Activated CD4-positive, alpha-beta memory T cell treated with anti-CD3 and anti-CD28 coated beads, Interleukin-2, amount 10 ng/mL, durations not matched to agents 7 days and 5 days (primary cell): ENCODE measurements at regions not wholly inside any gene's neighbourhood (a gene's known extent, or its start where the extent isn't known, plus 50 kb on each side); places are given as distances from the start of the nearest gene placed in this dataset.
"Not testable (repeated sequence)": the region's sequence is repeated elsewhere in the genome, so short reads cannot be mapped to it uniquely, and the experiment has no call there.

Experiments used
- CTCF ChIA-PET: fragments of 350-600 bp; sonication (Branson Sonifier 250); formaldehyde crosslinking; loops from one replicate; lab custom pipeline; 2021; ENCODE audit warnings: antibody characterized with exemption, inconsistent platforms; lab: Charles Lee
- POLR2A ChIA-PET: fragments of 350-600 bp; sonication (Branson Sonifier 250); formaldehyde crosslinking; loops from one replicate; lab custom pipeline; 2021; ENCODE audit warnings: antibody characterized with exemption; lab: Charles Lee
- DNase-seq: peaks from one replicate; pipeline ENCODE4 v3.0.0-alpha.2; 2020
- H3K27ac Mint-ChIP-seq: one replicate; pipeline ENCODE4 v1.8.0; 2021; ENCODE audit warnings: mild to moderate bottlenecking, mixed read lengths
- H3K27me3 Mint-ChIP-seq: one replicate; pipeline ENCODE4 v1.8.0; 2021; ENCODE audit warnings: mixed read lengths
- H3K36me3 Mint-ChIP-seq: one replicate; pipeline ENCODE4 v1.8.0; 2021; ENCODE audit warnings: low read depth, mixed read lengths
- H3K4me1 Mint-ChIP-seq: one replicate; pipeline ENCODE4 v1.8.0; 2021; ENCODE audit warnings: mixed read lengths
- H3K4me3 Mint-ChIP-seq: one replicate; pipeline ENCODE4 v1.8.0; 2021; ENCODE audit warnings: mild to moderate bottlenecking, mixed read lengths
- H3K9me3 Mint-ChIP-seq: one replicate; pipeline ENCODE4 v1.8.0; 2021; ENCODE audit warnings: mixed read lengths

GRCh38 chr7:4319280-4319679 lies 362.8 kb upstream of the FOXK1 start:
- no peak overlapping the region for H3K27ac Mint-ChIP-seq
- no peak for DNase-seq
- no peaks in the 10 kb centered on the region for H3K27me3 Mint-ChIP-seq
- peaks cover 7% of the 10 kb centered on the region for H3K9me3 Mint-ChIP-seq
- no peaks in the 10 kb centered on the region for H3K4me1 Mint-ChIP-seq
- H3K4me3 Mint-ChIP-seq = no peak overlapping the region
- ChIA-PET CTCF (no interaction called here), POLR2A (no interaction called here)
- no peaks in the 10 kb centered on the region for H3K36me3 Mint-ChIP-seq

- POLR2A ChIA-PET = no interaction called here
- no peaks in the 10 kb centered on the region for H3K9me3 Mint-ChIP-seq
These were observed 356.4 kb upstream of the FOXK1 start for GRCh38 chr7:4325732-4326131.

GRCh38 chr7:4331711-4332110 lies 350.4 kb upstream of the FOXK1 start:
- CTCF ChIA-PET = no interaction called here

More at GRCh38 chr7:4325732-4326131, 356.4 kb upstream of the FOXK1 start:
- Mint-ChIP-seq H3K27ac (no peak overlapping the region), H3K4me1 (no peaks in the 10 kb centered on the region), H3K4me3 (no peak overlapping the region), H3K36me3 (no peaks in the 10 kb centered on the region), H3K27me3 (no peaks in the 10 kb centered on the region)
- CTCF ChIA-PET = no interaction called here
- DNase-seq = no peak

DNA sequence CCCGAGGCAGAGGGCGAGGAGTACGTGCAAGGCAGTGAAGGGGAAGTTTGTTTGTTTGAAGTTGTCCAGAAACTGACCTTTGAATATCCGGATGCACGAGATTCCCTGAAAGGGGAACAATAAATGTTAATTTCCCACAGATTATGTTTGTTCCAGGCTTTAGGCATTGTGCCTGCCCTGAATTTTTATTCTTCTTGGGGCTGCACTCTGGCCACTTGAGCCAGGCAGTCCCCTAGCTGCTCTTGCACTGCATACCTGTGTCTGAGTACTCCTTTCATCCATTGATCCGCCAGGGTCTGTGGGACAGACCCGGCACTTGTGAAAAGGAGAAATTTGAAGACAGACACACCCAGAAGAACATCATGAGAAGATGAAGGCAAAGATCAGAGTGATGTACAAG lies 343.5 kb upstream of the FOXK1 start:
- ChIA-PET CTCF (no interaction called here), POLR2A (no interaction called here)
- Mint-ChIP-seq H3K4me3 (no peak overlapping the region), H3K36me3 (no peaks in the 10 kb centered on the region), H3K27ac (no peak overlapping the region), H3K9me3 (peaks cover 4% of the 10 kb centered on the region), H3K4me1 (no peaks in the 10 kb centered on the region), H3K27me3 (no peaks in the 10 kb centered on the region)
- DNase-seq = no peak

More at GRCh38 chr7:4331711-4332110, 350.4 kb upstream of the FOXK1 start:
- H3K4me1 Mint-ChIP-seq = no peaks in the 10 kb centered on the region
- no peaks in the 10 kb centered on the region for H3K27me3 Mint-ChIP-seq
- DNase-seq = no peak
- no peak overlapping the region for H3K4me3 Mint-ChIP-seq
- no peaks in the 10 kb centered on the region for H3K9me3 Mint-ChIP-seq
- no peak overlapping the region for H3K27ac Mint-ChIP-seq
- no peaks in the 10 kb centered on the region for H3K36me3 Mint-ChIP-seq
- POLR2A ChIA-PET = no interaction called here

DNA sequence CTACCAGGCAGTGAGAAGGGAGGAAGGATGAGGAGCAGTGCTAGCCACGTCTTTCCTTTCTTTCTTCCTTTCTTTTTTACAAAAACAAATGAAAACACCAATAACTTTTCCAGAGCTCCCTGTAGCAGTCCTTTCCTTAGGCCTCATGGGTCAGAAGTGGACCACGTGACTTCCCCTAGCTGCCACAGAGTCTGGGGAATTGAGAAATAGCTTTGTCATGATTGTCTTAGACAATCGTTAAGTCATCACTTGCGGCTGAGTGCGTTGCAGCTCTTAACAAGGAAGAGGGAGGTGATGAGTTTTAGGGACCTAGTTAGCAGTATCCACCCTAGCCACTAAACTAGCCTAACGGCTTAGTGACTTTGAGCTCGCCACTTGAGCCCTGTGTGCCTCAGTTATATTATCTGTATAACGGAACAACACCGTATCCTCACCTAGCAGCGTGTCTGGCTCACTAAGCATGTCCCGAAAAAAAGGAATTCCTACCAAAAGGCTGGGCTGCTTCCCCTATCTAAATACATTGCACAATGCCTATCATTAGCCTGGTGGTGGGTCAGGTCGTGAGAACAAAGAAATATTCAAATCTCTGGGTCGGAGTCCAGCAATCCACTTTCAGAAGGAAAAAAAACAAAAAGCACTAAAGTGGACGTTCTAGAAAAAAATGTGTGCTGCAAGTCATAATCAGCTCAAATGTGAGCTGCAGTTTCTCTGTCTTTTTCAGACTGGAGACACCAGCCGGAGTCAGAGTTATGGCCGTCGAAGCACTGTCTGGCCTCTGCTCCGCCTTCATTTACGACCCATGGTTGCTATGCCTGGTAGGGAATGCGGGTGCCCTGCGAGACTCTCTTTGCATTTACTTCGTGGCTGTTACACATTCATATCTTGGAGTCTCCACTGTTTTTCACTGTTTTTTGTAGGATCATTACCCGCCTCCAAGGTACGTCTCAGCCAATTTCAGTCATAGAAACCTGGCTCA lies 338.5 kb upstream of the FOXK1 start:
- H3K4me1 Mint-ChIP-seq = no peaks in the 10 kb centered on the region
- POLR2A ChIA-PET = no interaction called here
- H3K27ac Mint-ChIP-seq = no peak overlapping the region
- H3K9me3 Mint-ChIP-seq = peaks cover 21% of the 10 kb centered on the region
- no peak overlapping the region for H3K4me3 Mint-ChIP-seq
- no peak for DNase-seq
- H3K27me3 Mint-ChIP-seq = no peaks in the 10 kb centered on the region
- H3K36me3 Mint-ChIP-seq = no peaks in the 10 kb centered on the region
- CTCF ChIA-PET = no interaction called here

DNA sequence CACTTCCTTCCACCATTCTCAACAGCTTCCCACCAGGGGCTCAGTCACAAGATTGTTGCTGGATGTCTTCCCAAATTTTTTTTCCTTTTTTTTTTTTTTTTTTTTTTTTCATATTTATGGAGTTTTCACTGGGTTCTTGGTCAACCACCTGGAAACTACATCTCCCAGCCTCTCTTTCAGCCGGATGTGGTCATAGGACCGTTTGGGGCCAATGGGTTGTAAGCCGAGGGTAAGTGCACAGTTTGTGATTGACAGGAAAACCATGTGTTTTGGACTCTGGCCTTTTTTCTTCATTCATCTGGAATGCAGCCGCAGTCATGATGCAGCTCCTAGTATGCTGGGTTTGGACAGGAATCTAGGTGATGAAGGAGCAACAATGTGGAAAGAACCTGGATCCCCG lies 337.1 kb upstream of the FOXK1 start:
- H3K4me3 Mint-ChIP-seq = no peak overlapping the region
- ChIA-PET CTCF (no interaction called here), POLR2A (no interaction called here)
- DNase-seq = no peak
- no peaks in the 10 kb centered on the region for H3K4me1 Mint-ChIP-seq
- no peak overlapping the region for H3K27ac Mint-ChIP-seq
- H3K36me3 Mint-ChIP-seq = no peaks in the 10 kb centered on the region
- H3K27me3 Mint-ChIP-seq = no peaks in the 10 kb centered on the region
- H3K9me3 Mint-ChIP-seq = peaks cover 21% of the 10 kb centered on the region

DNA sequence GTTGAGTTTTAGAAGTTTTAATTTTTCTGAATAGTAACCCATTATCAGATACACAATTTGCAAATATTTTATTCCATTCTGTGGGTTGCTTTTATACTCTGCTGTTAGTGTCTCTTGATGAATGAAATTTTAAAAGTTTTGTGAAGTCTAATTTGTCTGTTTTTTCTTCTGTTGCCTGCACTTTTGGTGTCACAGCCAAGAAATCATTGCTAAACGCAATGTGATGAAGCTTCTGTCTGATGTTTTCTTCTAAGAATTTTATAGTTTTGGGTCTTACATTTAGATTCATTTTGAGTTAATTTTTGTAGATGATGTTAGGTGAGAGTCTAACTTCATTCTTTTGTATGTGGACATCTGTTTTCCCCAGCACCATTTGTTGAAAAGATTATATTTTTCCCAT lies 330.0 kb upstream of the FOXK1 start:
- H3K36me3 Mint-ChIP-seq = no peaks in the 10 kb centered on the region
- no peaks in the 10 kb centered on the region for H3K27me3 Mint-ChIP-seq
- no peaks in the 10 kb centered on the region for H3K4me1 Mint-ChIP-seq
- no peak overlapping the region for H3K4me3 Mint-ChIP-seq
- DNase-seq = no peak
- no peak overlapping the region for H3K27ac Mint-ChIP-seq
- ChIA-PET CTCF (no interaction called here), POLR2A (no interaction called here)
- peaks cover 12% of the 10 kb centered on the region for H3K9me3 Mint-ChIP-seq

GRCh38 chr7:4361774-4362173 lies 320.3 kb upstream of the FOXK1 start:
- no peak overlapping the region for H3K27ac Mint-ChIP-seq
- no peak for DNase-seq
- H3K4me1 Mint-ChIP-seq = no peaks in the 10 kb centered on the region
- H3K36me3 Mint-ChIP-seq = no peaks in the 10 kb centered on the region
- H3K27me3 Mint-ChIP-seq = no peaks in the 10 kb centered on the region
- peaks cover 9% of the 10 kb centered on the region for H3K9me3 Mint-ChIP-seq
- POLR2A ChIA-PET = no interaction called here
- CTCF ChIA-PET = no interaction called here
- H3K4me3 Mint-ChIP-seq = no peak overlapping the region

GRCh38 chr7:4383584-4383983 lies 298.5 kb upstream of the FOXK1 start:
- POLR2A ChIA-PET = no interaction called here
- Mint-ChIP-seq H3K4me3 (no peak overlapping the region), H3K27me3 (no peaks in the 10 kb centered on the region), H3K36me3 (no peaks in the 10 kb centered on the region), H3K9me3 (peaks cover 7% of the 10 kb centered on the region), H3K4me1 (no peaks in the 10 kb centered on the region), H3K27ac (no peak overlapping the region)
- DNase-seq = no peak
- CTCF ChIA-PET = no interaction called here

GRCh38 chr7:4386190-4386589 lies 295.9 kb upstream of the FOXK1 start:
- Mint-ChIP-seq H3K36me3 (no peaks in the 10 kb centered on the region), H3K4me3 (no peak overlapping the region), H3K9me3 (peaks cover 12% of the 10 kb centered on the region), H3K4me1 (no peaks in the 10 kb centered on the region), H3K27me3 (no peaks in the 10 kb centered on the region), H3K27ac (no peak overlapping the region)
- DNase-seq = no peak
- ChIA-PET POLR2A (no interaction called here), CTCF (interaction anchor here (0.7 kb wide), 2 partner anchors 76 to 214 kb away, joined by 3 to 5 read pairs; no protein-coding TSS in a partner anchor)

DNA sequence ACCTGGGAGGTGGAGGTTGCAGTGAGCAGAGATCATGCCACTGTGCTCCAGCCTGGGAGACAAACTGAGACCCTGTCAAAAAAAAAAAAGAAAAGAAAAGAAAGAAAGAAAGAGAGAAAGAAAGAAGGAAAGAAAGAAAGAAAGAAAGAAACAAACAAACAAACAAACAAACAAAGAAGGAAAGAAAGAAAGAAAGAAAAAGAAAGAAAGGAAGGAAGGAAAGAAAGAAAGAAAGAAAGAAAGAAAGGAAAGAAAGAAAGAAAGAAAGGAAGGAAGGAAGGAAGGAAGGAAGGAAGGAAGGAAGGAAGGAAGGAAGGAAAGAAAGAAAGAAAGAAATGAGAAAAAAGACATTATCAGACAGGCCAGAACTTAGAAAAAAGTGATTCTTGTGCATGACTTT lies 291.0 kb upstream of the FOXK1 start:
- POLR2A ChIA-PET, H3K27me3 Mint-ChIP-seq, H3K27ac Mint-ChIP-seq, H3K4me3 Mint-ChIP-seq, DNase-seq, H3K36me3 Mint-ChIP-seq, H3K4me1 Mint-ChIP-seq, CTCF ChIA-PET: not testable (repeated sequence)
- H3K9me3 Mint-ChIP-seq = peaks cover 15% of the 10 kb centered on the region

- DNase-seq = no peak
- Mint-ChIP-seq H3K9me3 (peaks cover 12% of the 10 kb centered on the region), H3K4me1 (no peaks in the 10 kb centered on the region), H3K36me3 (no peaks in the 10 kb centered on the region), H3K27me3 (no peaks in the 10 kb centered on the region), H3K27ac (no peak overlapping the region), H3K4me3 (no peak overlapping the region)
- CTCF ChIA-PET = no interaction called here
- POLR2A ChIA-PET = no interaction called here
These were observed 287.4 kb upstream of the FOXK1 start for GRCh38 chr7:4394736-4395135.

GRCh38 chr7:4399121-4399520 lies 283.0 kb upstream of the FOXK1 start:
- Mint-ChIP-seq H3K27me3 (no peaks in the 10 kb centered on the region), H3K27ac (no peak overlapping the region), H3K9me3 (peaks cover 11% of the 10 kb centered on the region), H3K36me3 (no peaks in the 10 kb centered on the region), H3K4me1 (no peaks in the 10 kb centered on the region), H3K4me3 (no peak overlapping the region)
- DNase-seq = no peak
- ChIA-PET CTCF (no interaction called here), POLR2A (no interaction called here)

- no peaks in the 10 kb centered on the region for H3K27me3 Mint-ChIP-seq
- CTCF ChIA-PET = no interaction called here
- POLR2A ChIA-PET = no interaction called here
- no peak overlapping the region for H3K4me3 Mint-ChIP-seq
- H3K9me3 Mint-ChIP-seq = peaks cover 11% of the 10 kb centered on the region
- no peaks in the 10 kb centered on the region for H3K36me3 Mint-ChIP-seq
- DNase-seq = no peak
- no peak overlapping the region for H3K27ac Mint-ChIP-seq
- no peaks in the 10 kb centered on the region for H3K4me1 Mint-ChIP-seq
These were observed 282.5 kb upstream of the FOXK1 start for GRCh38 chr7:4399596-4399995.
